ENCODE measurements at regions not wholly inside any gene's neighbourhood (a gene's known extent, or its start where the extent isn't known, plus 50 kb on each side); places are given as distances from the start of the nearest gene placed in this dataset.
"Not testable (repeated sequence)": the region's sequence is repeated elsewhere in the genome, so short reads cannot be mapped to it uniquely, and the experiment has no call there.

GRCh38 chr15:92850218-92850617, 49.9 kb upstream of the CHD2 start:
- TF ChIP-seq CTCF (conservative IDR thresholded peaks at IDR 0.05 in 1 of 2, IDR thresholded peaks at IDR 0.05 in 1 of 2; ENCODE audit: extremely low read depth in 1 of 2, insufficient read depth in 1 of 2, low read depth in 1 of 2, low read length in 2 of 2); EZH2 (IDR thresholded peaks at IDR 0.05; ENCODE audit: borderline replicate concordance, low read length): not testable (repeated sequence)

Measured in mammary epithelial cell (primary cell).